ENCODE measurements at regions not wholly inside any gene's neighbourhood (a gene's known extent, or its start where the extent isn't known, plus 50 kb on each side); places are given as distances from the start of the nearest gene placed in this dataset.

DNA sequence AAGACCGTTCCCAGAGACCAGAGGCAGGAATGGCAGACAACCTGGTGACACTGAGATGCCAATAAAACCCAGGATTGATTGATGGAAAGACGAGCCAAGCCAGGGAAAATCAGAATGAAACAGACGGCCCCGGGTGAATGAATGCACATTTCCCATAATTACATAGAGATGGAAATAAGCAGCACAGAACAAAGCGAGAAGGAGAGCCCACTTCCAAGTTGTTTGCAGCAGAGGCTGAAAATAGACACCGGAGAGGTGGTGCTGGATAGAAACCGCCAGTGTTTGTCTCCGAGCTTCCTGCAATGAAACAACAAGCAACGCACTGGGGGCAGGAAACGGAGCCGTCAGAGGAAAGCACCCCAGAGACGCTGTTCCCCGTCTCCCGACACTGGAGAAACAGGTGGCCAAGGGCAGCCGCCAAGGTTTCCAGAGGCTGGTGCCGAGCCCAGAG lies 406.8 kb downstream of the SHANK2 start:
- TF ChIP-seq, protein P1, sequence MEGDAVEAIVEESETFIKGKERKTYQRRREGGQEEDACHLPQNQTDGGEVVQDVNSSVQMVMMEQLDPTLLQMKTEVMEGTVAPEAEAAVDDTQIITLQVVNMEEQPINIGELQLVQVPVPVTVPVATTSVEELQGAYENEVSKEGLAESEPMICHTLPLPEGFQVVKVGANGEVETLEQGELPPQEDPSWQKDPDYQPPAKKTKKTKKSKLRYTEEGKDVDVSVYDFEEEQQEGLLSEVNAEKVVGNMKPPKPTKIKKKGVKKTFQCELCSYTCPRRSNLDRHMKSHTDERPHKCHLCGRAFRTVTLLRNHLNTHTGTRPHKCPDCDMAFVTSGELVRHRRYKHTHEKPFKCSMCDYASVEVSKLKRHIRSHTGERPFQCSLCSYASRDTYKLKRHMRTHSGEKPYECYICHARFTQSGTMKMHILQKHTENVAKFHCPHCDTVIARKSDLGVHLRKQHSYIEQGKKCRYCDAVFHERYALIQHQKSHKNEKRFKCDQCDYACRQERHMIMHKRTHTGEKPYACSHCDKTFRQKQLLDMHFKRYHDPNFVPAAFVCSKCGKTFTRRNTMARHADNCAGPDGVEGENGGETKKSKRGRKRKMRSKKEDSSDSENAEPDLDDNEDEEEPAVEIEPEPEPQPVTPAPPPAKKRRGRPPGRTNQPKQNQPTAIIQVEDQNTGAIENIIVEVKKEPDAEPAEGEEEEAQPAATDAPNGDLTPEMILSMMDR (IDR thresholded peaks at IDR 0.05 in 2 of 3, conservative IDR thresholded peaks at IDR 0.05 in 1 of 3; ENCODE audit: borderline replicate concordance in 1 of 3, insufficient read depth in 1 of 3, low read depth in 2 of 3, low read length in 2 of 3) = no peak
- TF ChIP-seq, protein P2, sequence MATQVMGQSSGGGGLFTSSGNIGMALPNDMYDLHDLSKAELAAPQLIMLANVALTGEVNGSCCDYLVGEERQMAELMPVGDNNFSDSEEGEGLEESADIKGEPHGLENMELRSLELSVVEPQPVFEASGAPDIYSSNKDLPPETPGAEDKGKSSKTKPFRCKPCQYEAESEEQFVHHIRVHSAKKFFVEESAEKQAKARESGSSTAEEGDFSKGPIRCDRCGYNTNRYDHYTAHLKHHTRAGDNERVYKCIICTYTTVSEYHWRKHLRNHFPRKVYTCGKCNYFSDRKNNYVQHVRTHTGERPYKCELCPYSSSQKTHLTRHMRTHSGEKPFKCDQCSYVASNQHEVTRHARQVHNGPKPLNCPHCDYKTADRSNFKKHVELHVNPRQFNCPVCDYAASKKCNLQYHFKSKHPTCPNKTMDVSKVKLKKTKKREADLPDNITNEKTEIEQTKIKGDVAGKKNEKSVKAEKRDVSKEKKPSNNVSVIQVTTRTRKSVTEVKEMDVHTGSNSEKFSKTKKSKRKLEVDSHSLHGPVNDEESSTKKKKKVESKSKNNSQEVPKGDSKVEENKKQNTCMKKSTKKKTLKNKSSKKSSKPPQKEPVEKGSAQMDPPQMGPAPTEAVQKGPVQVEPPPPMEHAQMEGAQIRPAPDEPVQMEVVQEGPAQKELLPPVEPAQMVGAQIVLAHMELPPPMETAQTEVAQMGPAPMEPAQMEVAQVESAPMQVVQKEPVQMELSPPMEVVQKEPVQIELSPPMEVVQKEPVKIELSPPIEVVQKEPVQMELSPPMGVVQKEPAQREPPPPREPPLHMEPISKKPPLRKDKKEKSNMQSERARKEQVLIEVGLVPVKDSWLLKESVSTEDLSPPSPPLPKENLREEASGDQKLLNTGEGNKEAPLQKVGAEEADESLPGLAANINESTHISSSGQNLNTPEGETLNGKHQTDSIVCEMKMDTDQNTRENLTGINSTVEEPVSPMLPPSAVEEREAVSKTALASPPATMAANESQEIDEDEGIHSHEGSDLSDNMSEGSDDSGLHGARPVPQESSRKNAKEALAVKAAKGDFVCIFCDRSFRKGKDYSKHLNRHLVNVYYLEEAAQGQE (IDR thresholded peaks at IDR 0.05; ENCODE audit: low read depth) = no peak
- no peak for TF ChIP-seq SIN3A (IDR thresholded peaks at IDR 0.05; ENCODE audit: low read depth)
- no peak for TF ChIP-seq YY1 (IDR thresholded peaks at IDR 0.05; ENCODE audit: extremely low read depth, insufficient replicate concordance, low read depth, low read length)
- no peak for TF ChIP-seq RAD21 (IDR thresholded peaks at IDR 0.05; ENCODE audit: low read depth)
- no peak for TF ChIP-seq POLR2A (IDR thresholded peaks at IDR 0.05; ENCODE audit: borderline replicate concordance, extremely low read depth, insufficient read depth, insufficient read length)
- no peak for TF ChIP-seq CEBPB (IDR thresholded peaks at IDR 0.05; ENCODE audit: low read depth)
